Coronary artery (tissue), 2 donors: ENCODE measurements at regions not wholly inside any gene's neighbourhood (a gene's known extent, or its start where the extent isn't known, plus 50 kb on each side); places are given as distances from the start of the nearest gene placed in this dataset.

Experiments used
- DNase-seq: peaks from one replicate; pipeline ENCODE4 v3.0.0-alpha.2; 2017; ENCODE audit warnings: low spot score
- H3K27ac ChIP-seq, 2 donors: fragments of 200-600 bp; sonication (generic); one replicate each; pipeline ENCODE4 v1.5.1; 2016 to 2019
- H3K4me3 ChIP-seq: fragments of 200-600 bp; sonication (generic); 2 replicates; pipeline ENCODE4 v1.5.1; 2016; ENCODE audit warnings: mild to moderate bottlenecking, moderate library complexity
- TF ChIP-seq, protein P1 (sequence below): fragments of 200-600 bp; sonication (generic); IDR thresholded peaks from one replicate; pipeline ENCODE4 v1.5.1; 2019; ENCODE audit warnings: antibody characterized with exemption

DNA sequence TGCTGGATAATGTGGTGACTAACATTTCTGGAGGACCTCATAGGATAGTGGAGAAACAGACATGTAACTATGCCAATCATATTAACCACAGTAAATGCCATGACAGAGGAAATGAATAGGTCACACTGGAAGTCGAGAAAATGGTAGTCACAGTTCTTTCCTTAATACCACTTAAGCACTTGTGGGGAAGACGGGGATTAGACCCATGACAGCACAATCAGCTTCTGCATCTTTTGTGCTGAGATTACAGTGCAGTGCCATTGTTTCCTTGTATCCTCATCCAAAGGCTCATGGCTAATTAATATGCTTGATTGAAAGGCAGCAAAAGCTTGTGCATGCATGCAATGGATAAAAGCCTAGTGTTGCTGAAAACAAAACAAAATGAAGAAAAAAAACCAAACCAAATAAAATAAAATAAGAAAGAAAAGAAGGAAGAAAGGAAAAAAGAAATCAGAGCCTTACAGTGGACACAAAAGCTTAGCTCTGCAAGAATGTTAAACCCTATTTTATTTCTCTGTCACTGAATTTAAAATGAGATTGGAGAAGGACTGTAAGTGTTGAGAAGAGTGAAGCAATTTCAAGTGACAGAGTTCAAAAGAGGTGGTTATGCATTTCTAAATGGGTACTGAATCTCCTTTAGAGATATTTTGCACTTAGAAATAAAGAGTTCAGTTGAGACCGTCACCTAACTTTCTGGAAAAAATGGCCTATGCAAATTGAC lies 1011.9 kb downstream of the CDH8 start:
- no peak for DNase-seq
- no peak overlapping the region for H3K4me3 ChIP-seq
- no peak overlapping the region for H3K27ac ChIP-seq
- TF ChIP-seq, protein P1, sequence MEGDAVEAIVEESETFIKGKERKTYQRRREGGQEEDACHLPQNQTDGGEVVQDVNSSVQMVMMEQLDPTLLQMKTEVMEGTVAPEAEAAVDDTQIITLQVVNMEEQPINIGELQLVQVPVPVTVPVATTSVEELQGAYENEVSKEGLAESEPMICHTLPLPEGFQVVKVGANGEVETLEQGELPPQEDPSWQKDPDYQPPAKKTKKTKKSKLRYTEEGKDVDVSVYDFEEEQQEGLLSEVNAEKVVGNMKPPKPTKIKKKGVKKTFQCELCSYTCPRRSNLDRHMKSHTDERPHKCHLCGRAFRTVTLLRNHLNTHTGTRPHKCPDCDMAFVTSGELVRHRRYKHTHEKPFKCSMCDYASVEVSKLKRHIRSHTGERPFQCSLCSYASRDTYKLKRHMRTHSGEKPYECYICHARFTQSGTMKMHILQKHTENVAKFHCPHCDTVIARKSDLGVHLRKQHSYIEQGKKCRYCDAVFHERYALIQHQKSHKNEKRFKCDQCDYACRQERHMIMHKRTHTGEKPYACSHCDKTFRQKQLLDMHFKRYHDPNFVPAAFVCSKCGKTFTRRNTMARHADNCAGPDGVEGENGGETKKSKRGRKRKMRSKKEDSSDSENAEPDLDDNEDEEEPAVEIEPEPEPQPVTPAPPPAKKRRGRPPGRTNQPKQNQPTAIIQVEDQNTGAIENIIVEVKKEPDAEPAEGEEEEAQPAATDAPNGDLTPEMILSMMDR, result no peak

DNA sequence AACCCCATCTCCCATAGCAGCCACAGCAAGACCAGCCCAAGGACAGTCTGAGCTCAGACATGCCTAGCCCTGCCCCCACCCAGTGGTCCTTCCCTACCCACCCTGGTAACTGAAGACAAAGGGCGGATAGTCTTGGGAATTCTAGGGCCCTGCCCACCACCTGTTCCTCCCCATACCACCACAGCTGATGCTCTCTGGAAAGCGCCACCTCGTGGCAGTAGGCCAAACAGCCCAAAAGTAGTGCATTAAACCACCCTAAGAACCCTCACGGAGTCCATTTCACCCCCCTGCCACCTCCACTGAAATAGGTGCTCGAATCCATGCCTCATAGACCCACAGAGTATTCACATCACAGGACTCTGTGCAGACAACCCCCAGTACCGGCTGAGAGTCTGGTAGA lies 1021.4 kb downstream of the CDH8 start:
- Histone ChIP-seq H3K27ac (no peak overlapping the region), H3K4me3 (no peak overlapping the region)
- TF ChIP-seq, protein P1, result no peak
- DNase-seq, result no peak

DNA sequence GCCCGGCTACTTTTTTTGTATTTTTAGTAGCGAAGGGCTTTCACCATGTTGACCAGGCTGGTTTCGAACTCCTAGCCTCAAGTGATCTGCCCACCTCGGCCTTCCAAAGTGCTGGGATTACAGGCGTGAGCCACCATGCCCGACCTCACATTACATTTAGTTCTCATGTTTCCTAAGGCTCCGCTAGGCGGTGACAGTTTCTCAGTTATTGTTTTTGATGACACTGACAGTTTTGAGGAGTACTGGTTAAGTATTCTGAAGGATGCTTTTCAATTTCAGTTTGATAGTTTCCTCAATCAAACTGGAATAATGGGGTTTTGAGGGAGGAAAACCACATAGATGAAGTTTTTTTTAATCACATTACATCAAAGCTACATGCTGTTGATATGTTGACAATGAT lies 1028.5 kb downstream of the CDH8 start:
- Histone ChIP-seq H3K4me3 (no peak overlapping the region), H3K27ac (no peak overlapping the region)
- DNase-seq, result no peak
- TF ChIP-seq, protein P1, result no peak

DNA sequence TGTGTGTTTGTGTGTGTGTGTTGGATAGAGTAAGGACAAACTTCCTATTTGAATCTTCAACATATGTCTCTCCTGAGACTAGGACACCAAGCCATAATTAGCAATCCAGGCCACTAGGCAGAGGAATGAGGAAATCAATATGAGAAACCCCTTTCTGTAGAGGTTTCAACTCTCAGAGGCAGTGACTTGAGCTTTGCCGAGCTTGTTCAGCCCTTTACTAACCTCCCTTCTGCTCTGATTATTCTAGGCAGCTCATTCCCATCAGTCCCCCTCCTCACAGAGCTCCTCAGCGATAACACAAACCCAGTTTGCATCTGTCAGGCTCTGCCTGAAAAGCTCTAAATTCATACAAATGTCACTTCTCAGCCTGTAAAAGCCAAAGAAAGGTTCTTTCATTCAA lies 1030.3 kb downstream of the CDH8 start:
- TF ChIP-seq, protein P1, result no peak
- Histone ChIP-seq H3K4me3 (no peak overlapping the region), H3K27ac (no peak overlapping the region)
- DNase-seq, result no peak

DNA sequence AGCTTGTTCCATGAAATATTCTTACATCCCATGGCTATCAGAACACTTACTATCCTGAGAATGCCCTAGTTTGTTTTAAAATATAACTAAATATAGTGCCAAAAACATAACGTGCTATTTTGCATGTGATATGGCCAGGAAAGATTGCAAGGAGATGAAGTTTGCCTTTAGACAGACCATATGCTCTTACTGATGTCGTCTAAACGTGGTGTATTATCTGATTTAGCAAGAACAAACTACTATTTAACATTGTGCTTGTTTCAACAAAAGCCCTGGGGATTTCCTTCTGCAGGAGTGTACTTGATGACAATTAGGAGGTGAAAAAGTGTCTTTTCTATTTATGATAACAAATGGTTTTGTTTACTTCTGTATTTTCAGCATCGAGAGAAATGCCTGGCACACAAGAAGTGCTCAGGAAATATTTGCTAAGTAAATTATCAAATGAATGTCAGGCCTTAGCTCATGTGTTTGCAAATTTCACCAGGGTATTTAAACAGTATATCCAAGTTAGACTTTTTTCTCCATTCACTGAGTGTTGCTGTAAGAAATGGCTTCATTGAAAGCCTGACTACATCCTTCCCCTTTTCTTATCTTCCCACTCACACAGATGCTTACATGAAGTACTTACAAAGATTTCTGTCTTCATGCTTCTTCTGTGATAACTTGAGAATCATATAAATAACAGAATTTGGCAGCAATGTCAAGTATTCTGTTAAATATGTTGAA lies 1033.6 kb downstream of the CDH8 start:
- DNase-seq, result no peak
- TF ChIP-seq, protein P1, result no peak
- Histone ChIP-seq H3K4me3 (no peak overlapping the region), H3K27ac (no peak overlapping the region)

DNA sequence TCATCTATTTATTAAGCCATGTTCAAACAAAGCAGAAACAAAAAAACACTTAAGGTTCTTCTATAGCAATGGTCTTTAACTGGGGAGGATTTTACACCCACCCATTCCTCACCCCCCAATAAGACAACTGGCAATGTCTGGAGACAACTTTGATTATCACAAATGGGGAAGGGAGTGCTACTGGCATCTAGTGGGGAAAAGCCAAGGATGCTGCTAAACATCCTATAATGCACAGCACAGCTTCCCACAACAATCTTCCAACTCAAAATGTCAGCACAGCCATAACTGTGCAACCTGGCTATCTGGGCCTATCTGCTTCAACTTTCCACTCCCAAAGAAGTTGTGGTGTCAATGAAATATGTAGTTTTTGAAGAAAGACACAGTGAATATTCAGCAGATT lies 1044.4 kb downstream of the CDH8 start:
- Histone ChIP-seq H3K27ac (no peak overlapping the region), H3K4me3 (no peak overlapping the region)
- TF ChIP-seq, protein P1, result no peak
- DNase-seq, result no peak

DNA sequence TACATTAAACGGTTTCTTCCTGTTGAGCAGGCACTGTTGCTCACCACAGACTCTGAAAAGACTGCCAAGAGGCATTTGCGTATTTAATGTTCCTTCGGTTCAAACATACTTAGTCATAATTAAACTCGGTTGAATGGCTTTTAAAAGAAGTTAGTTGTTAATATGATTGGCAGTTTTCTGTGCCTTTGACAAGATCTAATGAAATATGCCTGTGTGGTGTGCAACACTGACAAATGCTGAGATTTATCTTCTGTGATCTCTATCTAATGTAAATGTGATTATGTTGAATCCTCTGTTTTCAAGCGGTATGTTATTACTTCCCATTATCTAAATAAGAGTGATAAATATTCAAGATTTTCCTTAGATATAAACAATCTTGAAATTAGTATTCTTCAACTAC lies 1046.6 kb downstream of the CDH8 start:
- H3K27ac ChIP-seq, result no peak overlapping the region
- H3K4me3 ChIP-seq, result no peak overlapping the region
- DNase-seq, result no peak
- TF ChIP-seq, protein P1, result no peak
